ENCODE measurements at regions not wholly inside any gene's neighbourhood (a gene's known extent, or its start where the extent isn't known, plus 50 kb on each side); places are given as distances from the start of the nearest gene placed in this dataset.
"Not testable (repeated sequence)": the region's sequence is repeated elsewhere in the genome, so short reads cannot be mapped to it uniquely, and the experiment has no call there.

DNA sequence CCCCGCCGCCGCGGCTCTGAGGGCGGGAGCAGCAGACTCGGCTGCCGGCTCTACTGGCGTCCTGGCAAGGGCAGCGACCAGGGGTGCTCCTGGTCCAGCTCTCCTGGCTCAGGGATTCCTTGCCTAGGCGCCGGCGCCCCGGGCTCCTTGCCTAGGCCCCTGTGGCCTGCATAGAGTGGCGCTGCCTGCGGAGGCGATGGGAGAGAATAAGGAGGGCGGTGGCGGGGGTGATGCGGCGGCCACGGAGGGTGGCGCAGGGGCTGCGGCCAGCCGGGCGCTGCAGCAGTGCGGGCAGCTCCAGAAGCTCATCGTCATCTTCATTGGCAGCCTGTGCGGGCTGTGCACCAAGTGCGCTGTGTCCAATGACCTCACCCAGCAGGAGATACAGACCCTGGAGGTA, 136.6 kb upstream of the TP53TG3D start:
- not testable (repeated sequence) for DNase-seq (ENCODE audit: low read depth)

- not testable (repeated sequence) for DNase-seq (ENCODE audit: low read depth)
Observed at GRCh38 chr16:32120372-32120771, 132.7 kb upstream of the TP53TG3D start.

GRCh38 chr16:32120779-32121178, 132.3 kb upstream of the TP53TG3D start:
- DNase-seq (ENCODE audit: low read depth): not testable (repeated sequence)

DNA sequence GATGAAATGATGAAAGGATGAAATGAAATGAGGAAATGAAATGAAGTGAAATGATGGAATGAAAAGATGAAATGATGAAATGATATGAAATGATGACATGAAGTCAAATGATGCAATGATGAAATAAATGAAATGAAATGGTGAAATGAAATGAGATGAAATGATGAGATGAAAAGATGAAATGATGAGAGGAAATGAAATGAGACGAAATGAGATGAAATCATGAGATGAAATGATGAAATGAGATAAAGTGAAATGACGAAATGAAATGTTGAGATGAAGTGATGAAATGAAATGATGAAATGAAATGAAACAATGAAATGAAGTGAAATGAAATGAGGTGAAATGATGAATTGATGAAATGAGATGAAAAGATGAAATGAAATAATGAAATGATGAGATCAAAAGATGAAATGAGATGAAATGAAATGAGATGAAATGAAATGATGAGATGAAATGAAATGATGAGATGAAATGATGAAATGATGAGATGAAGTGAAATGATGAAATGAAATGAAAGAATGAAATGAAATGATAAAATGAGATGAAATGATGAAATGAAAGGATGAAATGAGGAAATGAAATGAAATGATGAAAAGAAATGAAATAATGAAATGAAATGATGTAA, 131.7 kb upstream of the TP53TG3D start:
- not testable (repeated sequence) for DNase-seq (ENCODE audit: low read depth)

DNA sequence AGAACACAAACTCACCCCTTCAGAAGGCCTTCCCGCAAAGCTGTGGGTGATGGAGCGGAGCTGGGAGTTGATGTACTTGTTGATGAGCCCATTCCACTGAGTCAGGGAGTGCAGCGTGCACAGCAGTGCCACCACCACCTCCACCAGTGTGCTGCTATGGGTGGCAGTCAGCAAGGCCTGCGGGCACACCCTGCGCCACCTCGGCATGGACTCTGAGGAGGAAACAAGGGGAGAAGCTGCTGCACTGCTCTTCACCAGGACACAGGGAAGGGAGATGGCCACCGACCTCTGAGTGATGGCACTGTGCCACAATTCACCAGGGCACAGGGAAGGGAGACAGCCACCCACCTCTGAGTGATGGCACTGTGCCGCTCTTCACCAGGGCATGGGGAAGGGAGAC, 100.7 kb upstream of the TP53TG3D start:
- not testable (repeated sequence) for DNase-seq (ENCODE audit: low read depth)

DNA sequence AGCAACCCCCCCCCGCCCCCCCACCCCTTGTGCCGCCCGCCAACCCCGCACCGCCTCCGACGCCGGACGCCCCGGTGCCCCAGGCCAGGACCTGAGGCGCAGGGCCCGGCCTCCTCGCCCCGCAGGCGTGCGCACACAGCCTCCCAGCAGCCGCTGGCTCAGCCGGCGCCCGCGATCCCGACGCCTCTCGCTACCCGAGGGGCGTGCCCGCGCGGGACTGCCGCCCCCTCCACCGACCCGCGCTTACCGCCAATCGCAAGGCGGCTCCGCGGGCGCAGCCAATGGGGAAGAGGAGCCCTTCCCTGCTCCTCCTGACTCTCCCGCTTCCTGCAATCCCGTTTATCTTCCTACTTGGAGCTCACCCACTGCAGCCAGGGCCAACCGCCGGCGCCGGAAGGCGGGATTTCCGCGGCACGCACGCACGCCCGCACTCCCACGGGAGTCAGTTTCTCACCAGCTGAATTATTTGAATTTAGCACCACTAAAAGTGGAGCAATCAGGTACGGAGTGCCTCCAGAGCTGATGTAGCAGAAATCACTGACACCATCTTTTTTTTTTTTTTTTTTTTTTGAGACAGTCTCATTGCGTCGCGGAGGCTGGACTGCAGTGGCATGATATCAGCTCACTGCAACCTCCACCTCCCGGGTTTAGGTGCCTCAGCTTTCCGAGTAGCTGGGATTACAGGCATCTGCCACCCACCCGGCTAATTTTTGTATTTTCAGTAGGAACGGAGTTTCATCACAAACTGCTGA, 65.0 kb upstream of the TP53TG3D start:
- not testable (repeated sequence) for DNase-seq (ENCODE audit: low read depth)

- not testable (repeated sequence) for DNase-seq (ENCODE audit: low read depth)
Observed at GRCh38 chr16:32202585-32202984, 50.5 kb upstream of the TP53TG3D start.
